OCI-LY7 (cell line): ENCODE measurements at regions not wholly inside any gene's neighbourhood (a gene's known extent, or its start where the extent isn't known, plus 50 kb on each side); places are given as distances from the start of the nearest gene placed in this dataset.

Experiments used
- CTCF ChIP-seq: fragments of 200-600 bp; sonication (generic); conservative IDR thresholded peaks from 2 replicates; pipeline ENCODE4 v1.5.1; 2014; ENCODE audit warnings: mild to moderate bottlenecking, antibody characterized with exemption, low read length, moderate library complexity, mixed read lengths
- EZH2phosphoT487 ChIP-seq: fragments of 200-600 bp; sonication (generic); IDR thresholded peaks from 2 replicates; pipeline ENCODE4 v1.6.1; 2018; ENCODE audit warnings: low read depth, borderline replicate concordance, mild to moderate bottlenecking, mixed run types, antibody characterized with exemption, low read length, moderate library complexity, mixed read lengths

GRCh38 chr14:87181288-87181687 lies 811.7 kb downstream of the GALC start:
- TF ChIP-seq CTCF (no peak), EZH2phosphoT487 (no peak)
